HG03103 (cell line): ENCODE measurements at regions not wholly inside any gene's neighbourhood (a gene's known extent, or its start where the extent isn't known, plus 50 kb on each side); places are given as distances from the start of the nearest gene placed in this dataset.
"Not testable (repeated sequence)": the region's sequence is repeated elsewhere in the genome, so short reads cannot be mapped to it uniquely, and the experiment has no call there.

ENCODE experiments used
- ATAC-seq: cut with Tn5 transposase; IDR thresholded peaks from one replicate; pipeline ENCODE4 v1.9.1; 2021; ENCODE audit warnings: low read depth; ENCODE audit not compliant: unreplicated experiment

- no peak for ATAC-seq
These were observed 408.3 kb upstream of the MGMT start for GRCh38 chr10:129058664-129059155.

GRCh38 chr10:129059977-129060376 lies 407.1 kb upstream of the MGMT start:
- ATAC-seq = no peak

GRCh38 chr10:129063212-129063611 lies 403.8 kb upstream of the MGMT start:
- no peak for ATAC-seq

DNA sequence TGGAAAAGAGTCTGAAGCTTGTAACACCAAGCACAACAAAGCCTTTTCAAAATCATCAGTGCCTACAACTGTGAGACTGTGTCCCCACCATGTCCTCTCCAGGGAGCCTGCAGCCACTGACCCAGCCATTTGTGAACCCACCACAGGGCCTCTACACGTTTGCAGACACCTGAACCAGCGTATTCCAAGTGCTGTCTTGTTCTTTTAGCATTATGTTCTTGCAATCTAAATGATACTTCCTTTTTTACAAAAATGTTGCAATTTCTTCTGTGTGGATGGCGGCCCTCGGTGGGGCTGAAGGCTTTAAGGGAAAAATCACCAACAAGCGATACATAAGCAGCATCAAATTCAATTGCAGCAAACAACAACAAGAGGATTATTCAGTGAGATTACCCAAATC lies 403.2 kb upstream of the MGMT start:
- no peak for ATAC-seq

DNA sequence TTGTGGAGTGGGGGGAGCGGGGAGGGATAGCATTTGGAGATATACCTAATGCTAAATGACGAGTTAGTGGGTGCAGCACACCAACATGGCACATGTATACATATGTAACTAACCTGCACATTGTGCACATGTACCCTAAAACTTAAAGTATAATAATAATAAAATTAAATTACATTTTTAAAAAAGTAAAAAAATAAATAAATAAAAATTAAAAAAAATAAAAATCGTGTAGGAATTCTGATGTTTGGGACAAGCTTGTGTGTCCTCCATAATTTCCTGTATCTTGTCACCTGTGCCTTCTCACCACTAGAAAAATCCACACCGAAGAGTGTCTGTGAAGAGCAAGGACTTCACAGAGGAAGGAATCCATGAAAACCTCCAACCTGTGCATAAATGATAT lies 400.5 kb upstream of the MGMT start:
- not testable (repeated sequence) for ATAC-seq

DNA sequence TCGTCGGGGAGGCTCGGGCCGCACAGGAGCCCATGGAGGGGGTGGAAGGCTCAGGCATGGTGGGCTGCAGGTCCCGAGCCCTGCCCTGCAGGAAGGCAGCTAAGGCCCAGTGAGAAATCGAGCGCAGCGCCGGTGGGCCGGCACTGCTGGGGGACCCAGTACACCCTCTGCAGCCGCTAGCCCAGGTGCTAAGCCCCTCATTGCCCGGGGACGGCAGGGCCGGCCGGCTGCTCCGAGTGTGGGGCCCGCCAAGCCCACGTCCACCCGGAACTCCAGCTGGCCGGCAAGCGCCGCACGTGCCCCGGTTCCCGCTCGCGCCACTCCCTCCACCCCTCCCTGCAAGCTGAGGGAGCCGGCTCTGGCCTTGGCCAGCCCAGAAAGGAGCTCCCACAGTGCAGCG lies 395.6 kb upstream of the MGMT start:
- not testable (repeated sequence) for ATAC-seq

DNA sequence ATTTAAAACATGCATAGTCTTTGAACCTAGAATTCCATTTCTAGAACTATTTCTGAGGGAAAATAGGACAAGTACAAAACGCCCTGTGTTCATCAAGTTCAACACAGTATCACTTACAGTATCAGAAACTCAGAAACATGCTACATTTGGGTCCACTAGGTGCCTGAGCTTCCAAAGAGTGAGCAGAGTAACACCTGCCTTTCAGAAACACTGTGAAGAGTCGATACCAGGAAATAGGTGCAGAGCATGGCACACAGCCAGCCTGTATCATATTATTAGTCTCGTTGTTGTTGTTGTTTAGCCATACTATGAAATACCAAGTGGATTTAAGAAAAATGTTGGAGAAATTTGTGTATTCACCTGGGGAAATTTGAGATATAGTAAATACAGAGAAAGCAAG lies 392.1 kb upstream of the MGMT start:
- ATAC-seq = no peak

DNA sequence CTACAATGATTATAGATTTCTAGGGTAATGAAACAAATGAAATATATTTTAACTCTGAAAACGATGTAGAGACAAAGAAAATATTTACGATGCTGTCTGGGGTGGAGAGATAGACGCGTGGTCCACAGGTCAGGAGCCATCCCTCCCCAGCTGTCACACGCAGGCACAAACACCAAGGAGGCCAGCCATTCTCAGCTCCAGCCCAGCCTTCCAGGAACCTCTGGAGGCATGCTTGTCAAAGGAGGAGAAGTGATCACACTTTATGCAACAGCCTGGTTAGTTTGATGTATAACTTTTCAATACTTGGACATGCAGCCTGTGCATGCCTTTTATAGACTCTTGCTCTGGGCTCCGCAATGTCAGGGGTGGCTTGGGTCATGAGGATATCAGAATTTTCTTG lies 391.5 kb upstream of the MGMT start:
- ATAC-seq = no peak

DNA sequence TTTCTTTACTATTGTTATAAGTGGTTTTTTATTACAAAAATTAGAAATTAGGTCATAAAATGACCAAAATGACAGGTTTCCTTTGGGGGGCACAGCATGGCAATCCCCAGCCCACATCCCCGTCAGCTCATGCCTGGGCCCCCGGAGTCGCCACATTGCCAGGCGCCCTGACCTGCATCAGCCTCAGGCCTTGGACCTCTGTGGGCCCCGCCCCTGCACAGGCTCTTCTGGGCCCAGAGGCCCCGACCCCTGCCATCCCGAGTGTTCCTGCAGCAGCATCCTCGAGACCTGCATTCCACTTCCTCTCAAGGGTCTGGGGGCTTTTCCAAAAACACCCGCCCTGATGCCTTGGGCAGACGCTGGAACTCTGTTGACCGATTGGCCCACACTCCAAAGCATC lies 391.1 kb upstream of the MGMT start:
- no peak for ATAC-seq

GRCh38 chr10:129078346-129078745 lies 388.7 kb upstream of the MGMT start:
- ATAC-seq = no peak

DNA sequence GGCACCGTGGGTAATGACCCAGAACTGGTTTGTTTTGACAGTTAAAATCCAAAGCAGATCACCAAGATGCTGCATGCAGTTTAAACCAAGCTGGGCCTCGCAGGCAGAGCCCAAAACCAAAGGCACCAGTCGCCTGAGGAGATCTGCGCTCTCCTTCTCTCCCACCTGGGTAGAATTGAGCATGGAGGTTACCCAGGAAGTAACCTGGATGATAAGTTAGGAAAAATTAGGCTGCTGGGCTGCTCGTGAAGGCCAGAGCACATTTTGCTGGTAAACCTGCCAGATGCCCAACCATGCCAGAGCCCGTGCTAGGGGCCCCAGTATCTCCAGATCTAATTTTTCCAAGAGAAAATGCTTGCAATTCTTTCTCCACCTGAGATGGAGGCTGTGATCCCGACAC lies 388.3 kb upstream of the MGMT start:
- ATAC-seq = no peak

DNA sequence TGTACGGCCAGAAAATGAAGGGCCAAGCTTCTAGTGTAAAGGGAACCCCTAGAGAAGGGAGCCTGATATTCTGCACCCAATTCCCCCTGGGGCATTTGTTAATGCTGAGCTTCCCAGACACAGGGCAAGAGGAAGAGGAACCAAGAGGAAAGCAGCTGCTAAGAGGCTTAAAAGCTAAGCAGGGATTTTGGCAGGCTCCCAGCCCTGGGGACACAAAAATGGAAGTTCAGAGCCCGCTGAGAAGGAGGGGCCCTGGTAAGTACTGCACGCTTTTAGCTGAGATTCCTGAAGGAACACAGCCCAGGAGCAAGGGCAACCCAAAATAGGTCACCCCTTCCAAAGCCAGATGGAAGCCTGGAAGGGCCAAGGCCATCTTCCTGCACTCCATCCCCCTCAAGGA lies 387.3 kb upstream of the MGMT start:
- ATAC-seq = no peak

- no peak for ATAC-seq
These were observed 381.2 kb upstream of the MGMT start for GRCh38 chr10:129085811-129086210.

DNA sequence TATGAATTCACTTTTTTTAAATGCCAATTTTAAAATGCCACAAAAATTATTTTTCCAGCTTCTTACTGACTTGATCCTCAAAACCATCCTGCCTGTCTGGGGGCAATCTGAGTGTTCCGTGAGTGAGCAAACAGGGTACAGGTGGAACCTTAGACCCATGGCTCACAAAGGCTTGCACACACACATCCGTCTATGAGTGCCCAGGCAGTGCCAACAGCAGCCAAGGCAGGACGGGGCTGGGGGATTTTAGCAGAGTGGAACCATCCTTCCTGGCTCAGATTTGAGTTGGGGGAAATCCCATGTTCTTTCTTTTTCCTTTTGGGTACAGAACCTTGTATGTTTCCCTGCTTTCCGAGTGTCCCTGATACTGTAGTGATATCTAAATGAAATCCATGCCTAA lies 377.7 kb upstream of the MGMT start:
- no peak for ATAC-seq

- no peak for ATAC-seq
These were observed 376.9 kb upstream of the MGMT start for GRCh38 chr10:129090165-129090564.

DNA sequence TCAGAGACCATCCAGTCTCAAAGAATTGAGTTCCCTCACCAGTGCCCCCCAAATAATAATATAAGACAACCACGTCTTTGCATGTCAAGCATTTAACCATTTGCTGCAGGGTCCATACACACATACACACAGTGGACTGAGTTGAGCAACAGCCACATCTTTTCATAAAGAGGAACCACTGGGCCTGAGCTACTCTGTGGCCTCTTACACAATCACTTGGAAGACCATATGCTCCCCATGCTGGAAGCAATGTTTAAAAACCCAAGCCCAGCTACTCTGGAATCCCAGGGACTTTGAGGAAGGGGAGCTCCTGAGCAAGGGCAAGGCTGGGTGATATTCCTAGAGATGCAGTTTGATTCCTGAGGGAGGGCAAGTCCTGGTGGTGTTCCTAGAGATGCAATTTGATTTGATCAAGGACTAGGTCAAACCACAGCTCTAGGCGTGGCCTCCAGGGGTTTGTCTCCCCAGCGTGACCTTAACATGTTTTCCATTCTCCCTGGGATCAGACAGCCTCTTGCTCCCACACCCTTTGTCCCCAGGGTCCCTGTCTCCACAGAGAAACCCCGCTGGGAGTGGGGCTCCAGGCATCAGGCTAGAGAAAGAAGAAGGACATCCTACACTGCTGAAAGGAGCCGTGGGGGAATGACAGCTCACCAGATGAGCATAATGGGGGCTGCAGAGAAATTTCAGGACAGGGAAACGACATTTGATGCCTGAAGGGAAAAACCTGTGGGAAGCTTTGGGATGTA lies 376.2 kb upstream of the MGMT start:
- ATAC-seq = no peak

- no peak for ATAC-seq
These were observed 373.4 kb upstream of the MGMT start for GRCh38 chr10:129093641-129094040.

DNA sequence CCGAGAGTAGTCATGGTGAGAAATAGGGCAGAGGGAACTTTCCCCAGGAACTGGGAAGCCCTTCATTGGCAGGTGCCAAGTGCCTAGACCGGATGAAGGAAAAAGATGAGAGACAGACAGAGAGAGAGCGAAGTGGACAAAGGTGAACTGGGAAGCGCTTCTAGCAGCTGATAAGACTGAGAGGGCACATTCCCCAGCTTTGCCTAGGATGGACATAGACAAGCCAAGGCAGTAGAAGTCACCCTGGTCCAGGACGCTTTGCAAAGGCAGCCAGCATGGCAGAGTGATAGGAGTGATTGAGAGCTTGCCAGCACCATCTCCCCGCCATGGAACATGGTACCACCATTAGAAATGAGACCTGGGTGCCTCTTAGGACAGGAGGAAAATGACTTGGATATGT lies 372.8 kb upstream of the MGMT start:
- no peak for ATAC-seq

DNA sequence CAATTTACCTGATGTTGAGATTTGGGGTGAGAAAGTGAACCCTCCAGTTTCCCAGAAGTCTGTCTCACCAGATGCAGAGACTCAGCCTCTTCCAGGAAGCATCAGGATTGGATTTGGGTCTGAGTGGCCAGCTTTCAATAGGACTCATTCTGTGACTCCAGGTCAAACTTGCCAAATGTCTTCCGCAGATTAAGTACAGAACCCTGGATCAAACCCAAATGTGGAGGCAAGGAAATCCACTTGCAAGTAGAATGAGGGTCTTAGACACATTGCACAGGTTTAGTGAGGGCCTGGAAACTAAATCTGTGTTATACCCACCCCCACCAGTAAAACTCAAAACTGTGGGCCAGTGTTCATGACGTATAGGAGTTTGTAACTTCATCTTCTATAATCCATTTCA lies 372.2 kb upstream of the MGMT start:
- ATAC-seq = no peak

DNA sequence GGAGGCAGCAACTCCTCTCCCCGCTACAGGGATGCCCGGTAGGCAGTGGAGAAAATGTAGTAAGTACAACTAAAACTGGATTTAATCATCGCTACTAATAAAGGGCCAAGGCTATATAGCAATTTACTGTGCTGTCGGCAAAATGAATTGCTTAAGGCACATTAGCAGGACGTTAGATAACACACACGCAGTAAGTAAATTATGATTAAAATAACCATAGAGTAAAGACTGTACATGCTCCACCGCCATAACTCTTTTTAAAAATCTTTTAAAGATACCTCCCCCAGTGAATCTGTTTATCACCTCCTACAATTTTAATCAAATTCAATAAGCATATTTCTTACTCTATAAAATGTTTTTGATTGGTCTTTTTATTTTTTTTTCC lies 371.4 kb upstream of the MGMT start:
- no peak for ATAC-seq

- no peak for ATAC-seq
These were observed 370.7 kb upstream of the MGMT start for GRCh38 chr10:129096065-129096984.
